GM23338 (cell line): ENCODE measurements at regions not wholly inside any gene's neighbourhood (a gene's known extent, or its start where the extent isn't known, plus 50 kb on each side); places are given as distances from the start of the nearest gene placed in this dataset.

Experiments
- ATAC-seq: fragments of 200-7000 bp; cut with Tn5 transposase; 3 replicates; pipeline ENCODE4 v1.9.1; 2020
- DNase-seq: peaks from one replicate; pipeline ENCODE4 v3.0.0-alpha.2; 2015; ENCODE audit warnings: low spot score
- H2AFZ ChIP-seq: fragments of 200-600 bp; sonication (generic); 2 replicates; pipeline ENCODE4 v1.8.0; 2016; ENCODE audit warnings: antibody characterized with exemption, mild to moderate bottlenecking, moderate library complexity
- H3F3A ChIP-seq: fragments of 200-600 bp; sonication (generic); replicated peaks from 2 replicates; pipeline ENCODE4 v1.8.0; 2017; ENCODE audit warnings: antibody characterized with exemption, mixed run types, low read depth
- H3K27ac ChIP-seq: fragments of 200-600 bp; sonication (generic); 2 replicates; pipeline ENCODE4 v1.6.1; 2016; ENCODE audit warnings: low read depth
- H3K27me3 ChIP-seq: fragments of 200-600 bp; sonication (generic); 2 replicates; pipeline ENCODE4 v1.8.0; 2016; ENCODE audit warnings: mild to moderate bottlenecking, mixed run types, moderate library complexity; ENCODE audit not compliant: insufficient read depth
- H3K36me3 ChIP-seq: fragments of 200-600 bp; sonication (generic); 2 replicates; pipeline ENCODE4 v1.8.0; 2016; ENCODE audit warnings: mild to moderate bottlenecking; ENCODE audit not compliant: insufficient read depth
- H3K4me1 ChIP-seq: fragments of 200-600 bp; sonication (generic); 2 replicates; pipeline ENCODE4 v1.8.0; 2016; ENCODE audit warnings: mild to moderate bottlenecking, moderate library complexity; ENCODE audit not compliant: insufficient read depth
- H3K4me2 ChIP-seq: fragments of 200-600 bp; sonication (generic); 2 replicates; pipeline ENCODE4 v1.7.1; 2017; ENCODE audit warnings: mixed run types
- H3K4me3 ChIP-seq: fragments of 200-600 bp; sonication (generic); 2 replicates; pipeline ENCODE4 v1.6.1; 2016; ENCODE audit warnings: mixed run types
- H3K79me2 ChIP-seq: fragments of 200-600 bp; sonication (generic); replicated peaks from 2 replicates; pipeline ENCODE4 v1.8.0; 2017; ENCODE audit warnings: mild to moderate bottlenecking; ENCODE audit not compliant: insufficient read depth
- H3K9me2 ChIP-seq: fragments of 200-600 bp; sonication (generic); 2 replicates; pipeline ENCODE4 v1.8.0; 2017; ENCODE audit not compliant: insufficient read depth
- H4K20me1 ChIP-seq: fragments of 200-600 bp; sonication (generic); replicated peaks from 2 replicates; pipeline ENCODE4 v1.8.0; 2017; ENCODE audit warnings: mild to moderate bottlenecking; ENCODE audit not compliant: insufficient read depth
- H3K27ac Mint-ChIP-seq: 2 replicates; pipeline ENCODE4 v1.8.0; 2020; ENCODE audit warnings: inconsistent platforms, mild to moderate bottlenecking, moderate library complexity, mixed read lengths
- H3K27me3 Mint-ChIP-seq: 3 replicates; pipeline ENCODE4 v1.8.0; 2022; ENCODE audit warnings: low read depth, mild to moderate bottlenecking, moderate library complexity, mixed read lengths, inconsistent platforms; ENCODE audit not compliant: insufficient read depth, poor library complexity
- H3K36me3 Mint-ChIP-seq: 3 replicates; pipeline ENCODE4 v1.8.0; 2021; ENCODE audit warnings: low read depth, mild to moderate bottlenecking, inconsistent platforms, moderate library complexity, mixed read lengths
- H3K4me1 Mint-ChIP-seq: 3 replicates; pipeline ENCODE4 v1.8.0; 2020; ENCODE audit warnings: mild to moderate bottlenecking, inconsistent platforms, mixed read lengths
- H3K4me3 Mint-ChIP-seq: 3 replicates; pipeline ENCODE4 v1.8.0; 2021; ENCODE audit warnings: moderate library complexity, mild to moderate bottlenecking, inconsistent platforms, mixed read lengths
- H3K9me3 Mint-ChIP-seq: 3 replicates; pipeline ENCODE4 v1.8.0; 2020; ENCODE audit warnings: moderate library complexity, mild to moderate bottlenecking, inconsistent platforms, mixed read lengths
- EZH2 ChIP-seq: fragments of 200-600 bp; sonication (generic); IDR thresholded peaks from one replicate; pipeline ENCODE4 v1.8.0; 2017; ENCODE audit warnings: antibody characterized with exemption, mild to moderate bottlenecking, low read depth; ENCODE audit not compliant: unreplicated experiment
- EZH2phosphoT487 ChIP-seq: fragments of 200-600 bp; sonication (generic); IDR thresholded peaks from one replicate; pipeline ENCODE4 v1.8.1; 2018; ENCODE audit warnings: antibody characterized with exemption; ENCODE audit not compliant: unreplicated experiment
- JUNB ChIP-seq: IDR thresholded peaks from one replicate; pipeline ENCODE4 v1.6.1; 2016; ENCODE audit warnings: antibody characterized with exemption; ENCODE audit not compliant: unreplicated experiment
- NANOG ChIP-seq: IDR thresholded peaks from 2 replicates; pipeline ENCODE4 v1.6.1; 2016; ENCODE audit warnings: antibody characterized with exemption, borderline replicate concordance
- POLR2AphosphoS5 ChIP-seq: IDR thresholded peaks from 2 replicates; pipeline ENCODE4 v1.6.1; 2016; ENCODE audit warnings: antibody characterized with exemption, low read depth
- STAT1 ChIP-seq: IDR thresholded peaks from one replicate; pipeline ENCODE4 v1.6.1; 2016; ENCODE audit warnings: antibody characterized with exemption; ENCODE audit not compliant: unreplicated experiment
- ZNF114 ChIP-seq: fragments of 250-450 bp; sonication (Bioruptor Pico); IDR thresholded peaks from 2 replicates; pipeline ENCODE4 v1.5.0; 2020; ENCODE audit warnings: mild to moderate bottlenecking, moderate library complexity
- ZNF331 ChIP-seq: fragments of 250-450 bp; sonication (Bioruptor Pico); IDR thresholded peaks from 2 replicates; pipeline ENCODE4 v1.5.0; 2020; ENCODE audit warnings: low read depth, mild to moderate bottlenecking, moderate library complexity
- TF ChIP-seq, protein P1 (sequence below): fragments of 250-450 bp; sonication (Bioruptor Pico); IDR thresholded peaks from 2 replicates; pipeline ENCODE4 v1.5.0; 2020; ENCODE audit warnings: mild to moderate bottlenecking, moderate library complexity
- TF ChIP-seq, protein P2 (sequence below): IDR thresholded peaks from 2 replicates; pipeline ENCODE4 v1.6.1; 2016; ENCODE audit warnings: antibody characterized with exemption
- TF ChIP-seq, protein P3 (sequence below): IDR thresholded peaks from one replicate; pipeline ENCODE4 v1.6.1; 2018; ENCODE audit warnings: antibody characterized with exemption; ENCODE audit not compliant: unreplicated experiment
- TF ChIP-seq, protein P4 (sequence below), 2 experiments: fragments of 200-600 bp in 1 of 2; sonication (generic) in 1 of 2; conservative IDR thresholded peaks; 2 replicates each; pipeline versions ENCODE4 v1.5.1 to v1.6.1; 2016 to 2017; ENCODE audit warnings: antibody characterized with exemption in 2 of 2, low read depth in 2 of 2, mild to moderate bottlenecking in 2 of 2, moderate library complexity in 1 of 2

DNA sequence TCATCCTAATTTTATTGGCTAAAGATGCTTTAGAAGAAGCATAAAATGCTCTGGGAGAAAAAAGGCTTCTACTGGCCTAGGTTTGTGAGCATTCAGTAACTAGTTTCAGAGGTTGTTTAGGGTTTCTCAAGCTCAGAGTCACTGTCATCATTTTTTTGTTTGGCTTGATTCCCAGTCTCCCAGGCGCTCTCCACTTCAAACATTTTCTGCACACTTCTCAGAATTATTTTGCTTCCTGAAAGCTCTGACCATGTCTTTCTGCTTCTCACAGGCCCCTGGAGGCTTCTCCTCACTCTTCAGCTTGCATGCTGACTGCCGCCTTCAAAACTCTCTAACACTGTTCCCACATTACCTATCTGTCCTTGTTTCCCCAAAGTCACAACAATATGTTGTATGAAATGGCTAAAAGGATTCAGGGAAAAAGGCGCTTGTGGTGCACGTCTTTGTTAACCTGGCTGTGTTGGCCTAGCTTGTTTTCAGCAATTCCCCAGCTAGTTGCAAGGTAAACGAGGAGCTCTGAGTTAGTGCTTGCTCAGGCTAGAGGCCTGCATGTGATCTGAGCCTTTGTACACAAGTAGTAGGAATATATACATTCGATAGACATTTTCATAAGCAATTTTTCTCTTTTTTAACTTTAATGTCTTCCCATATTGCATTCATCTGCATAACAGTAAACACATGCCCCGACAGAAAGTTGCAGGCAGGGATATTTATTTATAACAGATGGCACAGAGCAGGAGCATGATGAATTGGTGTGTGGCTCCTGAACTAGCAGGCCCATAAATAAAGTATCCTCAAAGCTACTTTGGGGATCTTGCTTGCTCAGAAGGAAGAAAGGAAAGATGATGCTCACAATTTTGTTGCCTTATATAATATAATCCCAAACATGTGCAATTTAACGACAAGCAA is 129.2 kb upstream of the DPH6 start (continued):
- TF ChIP-seq, protein P1, sequence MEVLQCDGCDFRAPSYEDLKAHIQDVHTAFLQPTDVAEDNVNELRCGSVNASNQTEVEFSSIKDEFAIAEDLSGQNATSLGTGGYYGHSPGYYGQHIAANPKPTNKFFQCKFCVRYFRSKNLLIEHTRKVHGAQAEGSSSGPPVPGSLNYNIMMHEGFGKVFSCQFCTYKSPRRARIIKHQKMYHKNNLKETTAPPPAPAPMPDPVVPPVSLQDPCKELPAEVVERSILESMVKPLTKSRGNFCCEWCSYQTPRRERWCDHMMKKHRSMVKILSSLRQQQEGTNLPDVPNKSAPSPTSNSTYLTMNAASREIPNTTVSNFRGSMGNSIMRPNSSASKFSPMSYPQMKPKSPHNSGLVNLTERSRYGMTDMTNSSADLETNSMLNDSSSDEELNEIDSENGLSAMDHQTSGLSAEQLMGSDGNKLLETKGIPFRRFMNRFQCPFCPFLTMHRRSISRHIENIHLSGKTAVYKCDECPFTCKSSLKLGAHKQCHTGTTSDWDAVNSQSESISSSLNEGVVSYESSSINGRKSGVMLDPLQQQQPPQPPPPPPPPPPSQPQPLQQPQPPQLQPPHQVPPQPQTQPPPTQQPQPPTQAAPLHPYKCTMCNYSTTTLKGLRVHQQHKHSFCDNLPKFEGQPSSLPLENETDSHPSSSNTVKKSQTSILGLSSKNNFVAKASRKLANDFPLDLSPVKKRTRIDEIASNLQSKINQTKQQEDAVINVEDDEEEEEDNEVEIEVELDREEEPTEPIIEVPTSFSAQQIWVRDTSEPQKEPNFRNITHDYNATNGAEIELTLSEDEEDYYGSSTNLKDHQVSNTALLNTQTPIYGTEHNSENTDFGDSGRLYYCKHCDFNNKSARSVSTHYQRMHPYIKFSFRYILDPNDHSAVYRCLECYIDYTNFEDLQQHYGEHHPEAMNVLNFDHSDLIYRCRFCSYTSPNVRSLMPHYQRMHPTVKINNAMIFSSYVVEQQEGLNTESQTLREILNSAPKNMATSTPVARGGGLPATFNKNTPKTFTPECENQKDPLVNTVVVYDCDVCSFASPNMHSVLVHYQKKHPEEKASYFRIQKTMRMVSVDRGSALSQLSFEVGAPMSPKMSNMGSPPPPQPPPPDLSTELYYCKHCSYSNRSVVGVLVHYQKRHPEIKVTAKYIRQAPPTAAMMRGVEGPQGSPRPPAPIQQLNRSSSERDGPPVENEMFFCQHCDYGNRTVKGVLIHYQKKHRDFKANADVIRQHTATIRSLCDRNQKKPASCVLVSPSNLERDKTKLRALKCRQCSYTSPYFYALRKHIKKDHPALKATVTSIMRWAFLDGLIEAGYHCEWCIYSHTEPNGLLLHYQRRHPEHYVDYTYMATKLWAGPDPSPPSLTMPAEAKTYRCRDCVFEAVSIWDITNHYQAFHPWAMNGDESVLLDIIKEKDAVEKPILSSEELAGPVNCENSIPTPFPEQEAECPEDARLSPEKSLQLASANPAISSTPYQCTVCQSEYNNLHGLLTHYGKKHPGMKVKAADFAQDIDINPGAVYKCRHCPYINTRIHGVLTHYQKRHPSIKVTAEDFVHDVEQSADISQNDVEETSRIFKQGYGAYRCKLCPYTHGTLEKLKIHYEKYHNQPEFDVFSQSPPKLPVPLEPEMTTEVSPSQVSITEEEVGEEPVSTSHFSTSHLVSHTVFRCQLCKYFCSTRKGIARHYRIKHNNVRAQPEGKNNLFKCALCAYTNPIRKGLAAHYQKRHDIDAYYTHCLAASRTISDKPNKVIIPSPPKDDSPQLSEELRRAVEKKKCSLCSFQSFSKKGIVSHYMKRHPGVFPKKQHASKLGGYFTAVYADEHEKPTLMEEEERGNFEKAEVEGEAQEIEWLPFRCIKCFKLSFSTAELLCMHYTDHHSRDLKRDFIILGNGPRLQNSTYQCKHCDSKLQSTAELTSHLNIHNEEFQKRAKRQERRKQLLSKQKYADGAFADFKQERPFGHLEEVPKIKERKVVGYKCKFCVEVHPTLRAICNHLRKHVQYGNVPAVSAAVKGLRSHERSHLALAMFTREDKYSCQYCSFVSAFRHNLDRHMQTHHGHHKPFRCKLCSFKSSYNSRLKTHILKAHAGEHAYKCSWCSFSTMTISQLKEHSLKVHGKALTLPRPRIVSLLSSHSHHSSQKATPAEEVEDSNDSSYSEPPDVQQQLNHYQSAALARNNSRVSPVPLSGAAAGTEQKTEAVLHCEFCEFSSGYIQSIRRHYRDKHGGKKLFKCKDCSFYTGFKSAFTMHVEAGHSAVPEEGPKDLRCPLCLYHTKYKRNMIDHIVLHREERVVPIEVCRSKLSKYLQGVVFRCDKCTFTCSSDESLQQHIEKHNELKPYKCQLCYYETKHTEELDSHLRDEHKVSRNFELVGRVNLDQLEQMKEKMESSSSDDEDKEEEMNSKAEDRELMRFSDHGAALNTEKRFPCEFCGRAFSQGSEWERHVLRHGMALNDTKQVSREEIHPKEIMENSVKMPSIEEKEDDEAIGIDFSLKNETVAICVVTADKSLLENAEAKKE (CRISPR knock-in tag) = no peak
- TF ChIP-seq ZNF114 (CRISPR knock-in tag) (no peak), EZH2phosphoT487 (no peak)

DNA sequence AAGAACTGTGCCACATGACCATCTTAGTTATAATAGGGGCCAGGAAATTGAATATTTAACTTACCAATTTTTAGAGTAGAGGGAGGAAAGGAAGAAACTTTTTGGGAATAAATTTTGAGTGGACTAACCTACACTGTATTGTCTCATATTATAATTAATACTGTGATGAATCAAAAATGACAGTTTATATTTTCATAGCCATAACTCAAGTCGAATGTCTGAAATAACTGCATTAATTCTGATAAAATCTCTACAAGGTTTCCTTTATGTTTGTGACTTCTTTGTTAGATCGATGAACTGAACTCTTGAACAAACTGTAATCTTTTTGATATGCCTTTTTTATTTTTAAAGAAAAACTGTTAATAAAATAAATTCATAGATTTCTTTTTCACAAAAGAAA is 132.8 kb upstream of the DPH6 start:
- Histone ChIP-seq H3K4me1 (0 out of 2 replicates have a peak, but pooled peaks cover 6% of the 10 kb centered on the region), H3K4me3 (no peak overlapping the region), H4K20me1 (no peaks in the 10 kb centered on the region), H3F3A (no peaks in the 10 kb centered on the region), H3K36me3 (no peaks in the 10 kb centered on the region), H3K27ac (no peak overlapping the region), H2AFZ (no peak overlapping the region), H3K4me2 (no peak overlapping the region), H3K27me3 (no peaks in the 10 kb centered on the region), H3K9me2 (no peaks in the 10 kb centered on the region), H3K79me2 (no peaks in the 10 kb centered on the region)
- Mint-ChIP-seq H3K4me1 (peaks cover 23% of the 10 kb centered on the region; the same call in 2 of the 3 replicates), H3K36me3 (no peaks in the 10 kb centered on the region), H3K27me3 (no peaks in the 10 kb centered on the region), H3K27ac (no peak overlapping the region), H3K9me3 (no peaks in the 10 kb centered on the region), H3K4me3 (no peak overlapping the region)
- ATAC-seq (no peak), DNase-seq (no peak)
- TF ChIP-seq EZH2 = no peak
- TF ChIP-seq STAT1 = no peak
- TF ChIP-seq, protein P2, sequence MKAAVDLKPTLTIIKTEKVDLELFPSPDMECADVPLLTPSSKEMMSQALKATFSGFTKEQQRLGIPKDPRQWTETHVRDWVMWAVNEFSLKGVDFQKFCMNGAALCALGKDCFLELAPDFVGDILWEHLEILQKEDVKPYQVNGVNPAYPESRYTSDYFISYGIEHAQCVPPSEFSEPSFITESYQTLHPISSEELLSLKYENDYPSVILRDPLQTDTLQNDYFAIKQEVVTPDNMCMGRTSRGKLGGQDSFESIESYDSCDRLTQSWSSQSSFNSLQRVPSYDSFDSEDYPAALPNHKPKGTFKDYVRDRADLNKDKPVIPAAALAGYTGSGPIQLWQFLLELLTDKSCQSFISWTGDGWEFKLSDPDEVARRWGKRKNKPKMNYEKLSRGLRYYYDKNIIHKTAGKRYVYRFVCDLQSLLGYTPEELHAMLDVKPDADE = no peak
- TF ChIP-seq NANOG = no peak
- TF ChIP-seq EZH2phosphoT487 = no peak
- no peak for TF ChIP-seq ZNF331 (CRISPR knock-in tag)
- TF ChIP-seq, protein P3, sequence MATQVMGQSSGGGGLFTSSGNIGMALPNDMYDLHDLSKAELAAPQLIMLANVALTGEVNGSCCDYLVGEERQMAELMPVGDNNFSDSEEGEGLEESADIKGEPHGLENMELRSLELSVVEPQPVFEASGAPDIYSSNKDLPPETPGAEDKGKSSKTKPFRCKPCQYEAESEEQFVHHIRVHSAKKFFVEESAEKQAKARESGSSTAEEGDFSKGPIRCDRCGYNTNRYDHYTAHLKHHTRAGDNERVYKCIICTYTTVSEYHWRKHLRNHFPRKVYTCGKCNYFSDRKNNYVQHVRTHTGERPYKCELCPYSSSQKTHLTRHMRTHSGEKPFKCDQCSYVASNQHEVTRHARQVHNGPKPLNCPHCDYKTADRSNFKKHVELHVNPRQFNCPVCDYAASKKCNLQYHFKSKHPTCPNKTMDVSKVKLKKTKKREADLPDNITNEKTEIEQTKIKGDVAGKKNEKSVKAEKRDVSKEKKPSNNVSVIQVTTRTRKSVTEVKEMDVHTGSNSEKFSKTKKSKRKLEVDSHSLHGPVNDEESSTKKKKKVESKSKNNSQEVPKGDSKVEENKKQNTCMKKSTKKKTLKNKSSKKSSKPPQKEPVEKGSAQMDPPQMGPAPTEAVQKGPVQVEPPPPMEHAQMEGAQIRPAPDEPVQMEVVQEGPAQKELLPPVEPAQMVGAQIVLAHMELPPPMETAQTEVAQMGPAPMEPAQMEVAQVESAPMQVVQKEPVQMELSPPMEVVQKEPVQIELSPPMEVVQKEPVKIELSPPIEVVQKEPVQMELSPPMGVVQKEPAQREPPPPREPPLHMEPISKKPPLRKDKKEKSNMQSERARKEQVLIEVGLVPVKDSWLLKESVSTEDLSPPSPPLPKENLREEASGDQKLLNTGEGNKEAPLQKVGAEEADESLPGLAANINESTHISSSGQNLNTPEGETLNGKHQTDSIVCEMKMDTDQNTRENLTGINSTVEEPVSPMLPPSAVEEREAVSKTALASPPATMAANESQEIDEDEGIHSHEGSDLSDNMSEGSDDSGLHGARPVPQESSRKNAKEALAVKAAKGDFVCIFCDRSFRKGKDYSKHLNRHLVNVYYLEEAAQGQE = no peak
- TF ChIP-seq, protein P4, sequence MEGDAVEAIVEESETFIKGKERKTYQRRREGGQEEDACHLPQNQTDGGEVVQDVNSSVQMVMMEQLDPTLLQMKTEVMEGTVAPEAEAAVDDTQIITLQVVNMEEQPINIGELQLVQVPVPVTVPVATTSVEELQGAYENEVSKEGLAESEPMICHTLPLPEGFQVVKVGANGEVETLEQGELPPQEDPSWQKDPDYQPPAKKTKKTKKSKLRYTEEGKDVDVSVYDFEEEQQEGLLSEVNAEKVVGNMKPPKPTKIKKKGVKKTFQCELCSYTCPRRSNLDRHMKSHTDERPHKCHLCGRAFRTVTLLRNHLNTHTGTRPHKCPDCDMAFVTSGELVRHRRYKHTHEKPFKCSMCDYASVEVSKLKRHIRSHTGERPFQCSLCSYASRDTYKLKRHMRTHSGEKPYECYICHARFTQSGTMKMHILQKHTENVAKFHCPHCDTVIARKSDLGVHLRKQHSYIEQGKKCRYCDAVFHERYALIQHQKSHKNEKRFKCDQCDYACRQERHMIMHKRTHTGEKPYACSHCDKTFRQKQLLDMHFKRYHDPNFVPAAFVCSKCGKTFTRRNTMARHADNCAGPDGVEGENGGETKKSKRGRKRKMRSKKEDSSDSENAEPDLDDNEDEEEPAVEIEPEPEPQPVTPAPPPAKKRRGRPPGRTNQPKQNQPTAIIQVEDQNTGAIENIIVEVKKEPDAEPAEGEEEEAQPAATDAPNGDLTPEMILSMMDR (conservative IDR thresholded peaks at IDR 0.05; ENCODE audit: low read depth in 2 of 2) = no peak
- TF ChIP-seq JUNB = no peak
- TF ChIP-seq ZNF114 (CRISPR knock-in tag) = no peak
- TF ChIP-seq POLR2AphosphoS5 = no peak
